HG03025 (cell line): ENCODE measurements at regions not wholly inside any gene's neighbourhood (a gene's known extent, or its start where the extent isn't known, plus 50 kb on each side); places are given as distances from the start of the nearest gene placed in this dataset.
"Not testable (repeated sequence)": the region's sequence is repeated elsewhere in the genome, so short reads cannot be mapped to it uniquely, and the experiment has no call there.

Source experiments
- ATAC-seq: cut with Tn5 transposase; IDR thresholded peaks from one replicate; pipeline ENCODE4 v1.9.1; 2021; ENCODE audit warnings: mild to moderate bottlenecking, moderate library complexity; ENCODE audit not compliant: unreplicated experiment, low FRiP score

DNA sequence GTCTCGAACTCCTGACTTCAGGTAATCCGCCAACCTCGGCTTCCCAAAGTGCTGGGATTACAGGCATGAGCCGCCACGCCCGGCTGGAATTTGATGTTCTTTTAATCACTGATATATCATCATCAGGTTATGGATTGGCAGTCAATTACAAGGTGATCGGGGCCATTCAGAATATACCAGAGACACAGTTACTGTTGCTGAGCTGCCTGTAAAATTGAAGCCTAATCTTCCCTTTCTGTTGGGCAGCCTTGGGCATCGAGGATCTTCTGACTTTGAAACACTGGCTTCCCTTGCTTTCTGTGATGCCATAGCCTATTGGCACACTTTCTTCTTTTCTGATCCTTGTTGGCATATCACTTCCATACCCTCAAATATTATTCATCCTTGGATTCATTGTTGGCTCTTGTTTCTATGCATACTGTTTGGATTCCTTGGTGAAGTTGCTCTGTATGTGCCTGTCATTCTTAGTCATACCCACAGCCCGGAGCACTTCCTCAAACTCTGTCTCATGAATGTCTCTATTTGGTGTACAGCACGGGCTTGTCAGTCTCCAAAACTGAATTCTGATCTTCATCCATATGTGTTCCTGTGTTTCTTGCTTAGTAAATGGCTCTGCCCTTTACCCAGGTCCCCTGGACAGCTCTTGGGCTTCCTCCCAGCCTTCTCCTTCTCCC is 85.6 kb upstream of the CRYM start:
- ATAC-seq, result not testable (repeated sequence)

- ATAC-seq, result not testable (repeated sequence)
Measured at GRCh38 chr16:21361612-21362227, 83.6 kb upstream of the CRYM start.

GRCh38 chr16:21361045-21361444 is 83.0 kb upstream of the CRYM start:
- not testable (repeated sequence) for ATAC-seq

DNA sequence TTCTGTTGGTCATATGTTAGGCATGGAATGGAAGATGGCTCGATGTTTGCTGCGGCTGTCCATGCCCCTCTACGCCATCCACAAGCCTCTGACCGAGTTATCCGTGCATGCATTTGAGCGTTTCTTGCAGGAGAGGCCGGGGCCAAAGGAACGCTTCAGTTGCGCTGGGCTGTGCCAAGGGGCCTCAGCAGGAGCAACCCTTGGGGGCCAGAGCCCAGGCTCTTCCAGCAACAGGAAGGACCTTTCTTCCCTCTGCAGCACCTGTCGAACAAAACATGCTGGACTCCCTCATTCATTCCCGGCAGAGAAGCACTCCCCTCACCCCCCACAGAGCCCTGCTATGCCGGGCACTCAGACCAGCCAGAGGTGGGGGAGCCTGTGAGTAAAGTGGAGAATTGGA is 81.4 kb upstream of the CRYM start:
- not testable (repeated sequence) for ATAC-seq

GRCh38 chr16:21358261-21358795 is 80.2 kb upstream of the CRYM start:
- peak; percentile 50 for ATAC-seq

DNA sequence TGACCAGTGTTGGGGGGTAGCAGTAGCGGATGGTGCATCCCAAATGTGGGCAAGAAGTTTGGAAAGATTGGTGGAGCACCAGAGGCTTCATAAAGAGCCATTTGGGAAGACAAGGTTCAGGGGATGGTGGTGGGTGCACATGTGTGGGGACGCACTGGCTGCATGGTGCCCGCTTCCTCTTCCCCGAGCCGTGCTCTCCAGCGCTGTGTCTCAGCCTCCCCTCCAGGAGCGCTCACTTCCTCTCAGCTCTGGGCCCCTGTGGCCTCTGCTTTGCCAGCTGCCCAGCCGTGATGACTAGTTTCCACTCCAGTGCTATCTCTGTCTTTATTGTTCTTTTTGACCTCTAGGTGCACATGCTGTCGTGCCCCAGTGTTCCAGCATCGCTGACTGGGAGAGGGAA is 78.2 kb upstream of the CRYM start:
- not testable (repeated sequence) for ATAC-seq

DNA sequence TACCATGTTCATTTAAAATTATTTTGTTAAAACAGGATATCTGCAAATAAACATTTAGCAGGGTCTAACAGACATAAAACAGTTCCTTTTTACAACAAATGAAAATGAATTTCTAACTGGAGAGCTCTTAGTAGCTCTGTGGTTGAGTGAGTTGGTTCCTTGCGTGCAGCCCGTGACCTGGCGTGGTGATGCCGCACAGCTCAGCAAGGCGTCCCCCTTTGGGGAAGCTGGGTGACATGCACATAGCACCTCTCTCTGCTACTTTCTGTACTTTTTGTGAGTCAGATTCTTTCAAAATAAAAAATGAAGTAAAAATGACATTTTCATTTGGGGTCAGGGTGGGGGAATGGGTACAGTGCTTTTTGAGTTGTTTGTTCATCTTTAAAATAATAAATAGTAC is 73.3 kb upstream of the CRYM start:
- not testable (repeated sequence) for ATAC-seq

DNA sequence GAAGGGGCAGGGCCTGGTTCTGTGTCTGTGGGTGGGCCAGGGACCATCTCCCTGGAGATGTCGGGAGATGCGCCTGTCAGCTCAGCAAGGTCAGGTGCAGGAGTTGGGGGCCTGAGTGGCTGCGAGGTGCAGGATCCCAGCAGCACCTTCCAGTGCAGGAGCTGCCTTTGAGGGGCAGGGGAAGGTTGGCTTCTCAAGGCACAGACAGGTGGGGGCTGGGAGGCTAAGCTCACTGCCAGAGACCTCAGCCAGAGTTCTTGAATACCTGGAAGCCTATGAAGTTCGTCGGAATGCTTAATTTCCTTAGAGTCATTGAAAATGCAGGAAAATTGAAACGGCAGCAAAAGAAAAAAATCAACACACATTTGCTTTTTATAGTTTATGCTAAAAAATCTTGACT is 72.8 kb upstream of the CRYM start:
- not testable (repeated sequence) for ATAC-seq

GRCh38 chr16:21349336-21349735 is 71.2 kb upstream of the CRYM start:
- not testable (repeated sequence) for ATAC-seq

GRCh38 chr16:21348815-21349214 is 70.7 kb upstream of the CRYM start:
- not testable (repeated sequence) for ATAC-seq

GRCh38 chr16:21347538-21347937 is 69.4 kb upstream of the CRYM start:
- ATAC-seq, result not testable (repeated sequence)

DNA sequence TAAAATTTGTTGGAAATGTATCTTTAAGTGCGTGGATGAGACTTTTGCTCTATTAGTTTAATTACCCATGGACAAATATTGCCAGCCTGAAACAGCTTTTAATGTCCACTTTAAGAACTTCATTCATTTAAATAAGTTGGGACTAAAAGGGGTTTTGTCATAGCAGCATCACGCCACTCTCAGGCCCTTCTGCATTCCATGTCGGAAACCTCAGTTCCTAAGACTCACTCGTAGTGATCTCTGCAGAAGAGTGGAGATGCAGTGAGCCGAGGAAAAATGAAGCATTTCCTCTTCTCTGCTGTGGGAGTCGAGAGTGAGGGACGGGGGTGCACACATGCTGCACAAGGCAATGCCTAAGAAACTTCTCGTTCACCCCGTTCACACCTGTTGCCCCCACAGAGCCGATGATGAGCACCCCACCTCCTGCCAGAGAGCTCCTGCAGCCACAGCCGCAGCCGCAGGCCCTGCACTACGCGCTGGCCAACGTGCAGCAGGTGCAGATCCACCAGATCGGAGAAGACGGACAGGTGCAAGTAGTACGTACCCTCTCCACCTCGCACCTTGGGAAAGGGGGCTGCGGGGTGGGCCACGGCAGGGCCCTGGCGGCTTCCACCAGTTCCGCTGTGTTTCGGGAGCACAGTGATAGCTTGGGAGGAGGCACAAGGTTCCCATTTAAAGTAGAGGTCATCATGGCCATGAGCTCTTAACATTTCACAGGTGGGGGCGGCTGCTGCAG is 68.8 kb upstream of the CRYM start:
- ATAC-seq, result not testable (repeated sequence)

- not testable (repeated sequence) for ATAC-seq
Measured at GRCh38 chr16:21344361-21344912, 66.3 kb upstream of the CRYM start.

DNA sequence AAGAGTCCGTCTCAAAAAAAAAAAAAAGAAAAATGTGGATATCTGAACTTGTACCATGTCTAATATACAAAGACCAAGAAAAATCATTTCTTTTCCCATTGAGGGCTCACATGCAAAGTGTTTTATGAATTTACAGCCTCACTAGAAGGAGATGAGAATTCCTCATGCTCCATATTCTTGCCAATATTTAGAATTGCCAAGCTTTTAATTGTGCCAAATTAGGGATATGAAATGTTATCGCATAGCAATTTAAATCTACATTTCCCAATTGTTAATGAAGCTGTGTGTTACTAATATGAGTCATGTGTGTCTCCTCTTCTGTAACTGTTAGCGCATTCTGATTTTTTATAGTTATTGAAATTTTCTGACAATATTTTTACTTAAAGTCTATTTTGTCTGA is 63.0 kb upstream of the CRYM start:
- no peak for ATAC-seq

DNA sequence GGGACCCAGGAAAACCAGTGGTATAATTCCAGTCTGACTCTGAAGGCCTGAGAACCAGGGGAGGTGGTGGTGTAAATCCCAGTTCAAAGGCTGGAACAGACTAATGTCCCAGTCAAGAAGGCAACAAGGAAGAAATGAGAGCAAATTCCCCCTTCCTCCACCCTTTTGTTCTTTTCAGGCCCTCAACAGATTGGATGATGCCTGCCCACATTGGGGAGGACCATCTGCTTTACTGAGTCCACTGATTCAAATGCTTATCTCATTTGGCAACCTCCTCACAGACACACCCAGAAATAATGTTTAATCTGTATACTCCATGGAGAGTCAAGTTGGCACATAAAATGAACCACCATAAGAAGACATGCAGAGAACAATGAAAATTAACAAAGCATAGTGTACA is 61.9 kb upstream of the CRYM start:
- no peak for ATAC-seq

DNA sequence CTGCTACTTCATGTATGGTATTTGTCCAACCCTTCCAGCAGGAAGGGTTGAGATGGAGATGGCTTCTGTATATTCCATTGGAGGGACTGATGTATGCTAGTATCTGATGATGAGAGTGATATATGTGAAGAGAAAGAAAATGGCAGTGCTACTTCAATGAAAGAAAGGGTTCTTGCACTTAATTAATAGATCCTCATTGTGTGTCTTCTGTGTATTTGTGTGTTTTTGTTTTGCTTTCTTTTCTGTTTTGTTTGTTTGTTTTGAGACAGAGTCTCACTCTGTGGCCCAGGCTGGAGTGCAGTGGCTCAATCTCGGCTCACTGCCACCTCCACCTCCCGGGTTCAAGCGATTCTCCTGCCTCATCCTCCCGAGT is 61.2 kb upstream of the CRYM start:
- ATAC-seq, result no peak

DNA sequence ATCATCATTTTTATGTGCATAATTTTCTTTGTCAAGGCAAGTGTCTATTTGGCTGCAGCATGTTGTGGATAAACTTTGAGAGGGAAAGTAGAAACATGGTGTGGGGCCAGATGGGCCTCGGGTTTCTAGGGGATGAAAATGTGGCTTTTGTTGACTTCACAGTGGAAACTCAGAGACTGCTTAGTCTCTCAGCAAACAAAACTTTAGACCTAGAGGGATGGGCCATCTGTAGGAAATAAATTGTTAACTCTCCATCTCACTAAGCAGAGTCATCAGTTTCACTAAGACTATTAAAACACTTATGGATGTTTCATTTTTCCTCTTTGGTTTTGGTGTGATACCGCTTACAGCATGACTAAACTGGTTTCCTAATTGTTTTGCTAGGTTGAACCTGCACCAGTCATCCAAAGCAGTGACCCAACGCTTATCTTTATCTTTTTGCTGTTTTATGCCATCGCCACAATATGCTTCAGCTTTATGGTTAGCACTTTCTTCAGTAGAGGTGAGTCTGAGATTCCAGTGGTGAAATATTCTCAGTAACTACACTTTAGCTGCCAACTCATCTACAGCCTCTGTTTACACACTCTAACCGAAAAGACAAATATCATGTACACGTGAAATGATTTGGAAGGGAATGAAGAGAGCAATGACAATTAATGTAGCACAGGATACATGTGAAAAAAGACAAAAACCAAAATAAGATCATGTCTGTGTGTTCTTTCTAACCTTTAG is 60.6 kb upstream of the CRYM start:
- no peak for ATAC-seq

DNA sequence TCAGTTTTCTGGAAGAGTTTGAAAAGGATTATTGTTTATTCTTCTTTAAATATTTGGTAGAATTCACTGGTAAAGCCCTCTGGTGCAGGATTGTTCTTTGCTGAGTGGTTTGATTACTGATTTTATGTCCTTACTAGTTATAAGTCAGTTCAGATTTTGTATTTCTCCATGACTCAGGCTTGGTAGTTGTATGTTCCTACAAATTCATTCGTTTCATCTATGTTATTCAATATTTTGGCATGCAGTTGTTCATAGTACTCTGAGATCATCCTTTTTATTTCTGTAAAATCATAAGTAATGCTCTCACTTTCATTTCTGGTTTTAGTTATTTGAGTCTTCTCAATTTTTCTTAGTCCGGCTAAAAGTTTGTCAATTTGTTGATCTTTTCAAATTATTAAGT is 58.1 kb upstream of the CRYM start:
- no peak for ATAC-seq

DNA sequence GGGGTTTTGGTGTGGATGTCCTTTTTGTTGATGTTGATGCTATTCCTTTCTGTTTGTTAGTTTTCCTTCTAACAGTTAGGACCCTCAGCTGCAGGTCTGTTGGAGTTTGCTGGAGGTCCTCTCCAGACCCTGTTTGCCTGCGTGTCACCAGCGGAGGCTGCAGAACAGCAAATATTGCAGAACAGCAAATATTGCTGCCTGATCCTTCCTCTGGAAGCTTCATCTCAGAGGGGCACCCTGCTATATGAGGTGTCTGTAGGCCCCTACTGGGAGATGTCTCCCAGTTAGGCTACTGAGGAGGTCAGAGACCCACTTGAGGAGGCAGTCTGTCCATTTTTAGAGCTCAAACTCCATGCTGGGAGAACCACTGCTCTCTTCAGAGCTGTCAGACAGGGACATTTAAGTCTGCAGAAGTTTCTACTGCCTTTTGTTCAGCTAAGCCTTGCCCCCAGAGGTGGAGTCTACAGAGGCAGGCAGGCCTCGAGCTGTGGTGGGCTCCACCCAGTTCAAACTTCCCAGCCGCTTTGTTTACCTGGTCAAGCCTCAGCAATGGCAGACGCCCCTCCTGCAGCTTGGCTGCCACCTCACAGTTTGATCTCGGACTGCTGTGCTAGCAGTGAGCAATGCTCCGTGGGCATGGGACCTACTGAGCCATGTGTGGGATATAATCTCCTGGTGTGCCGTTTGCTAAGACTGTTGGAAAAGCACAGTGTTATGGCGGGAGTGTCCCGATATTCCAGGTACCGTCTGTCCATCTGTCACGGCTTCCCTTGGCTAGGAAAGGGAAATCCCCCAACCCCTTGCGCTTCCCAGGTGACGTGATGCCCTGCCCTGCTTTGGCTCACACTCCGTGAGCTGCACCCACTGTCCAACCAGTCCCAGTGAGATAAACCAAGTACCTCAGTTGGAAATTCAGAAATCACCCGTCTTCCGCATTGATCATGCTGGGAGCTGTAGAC is 56.4 kb upstream of the CRYM start:
- ATAC-seq, result not testable (repeated sequence)
